CMK (cell line): ENCODE measurements at regions not wholly inside any gene's neighbourhood (a gene's known extent, or its start where the extent isn't known, plus 50 kb on each side); places are given as distances from the start of the nearest gene placed in this dataset.
"Not testable (repeated sequence)": the region's sequence is repeated elsewhere in the genome, so short reads cannot be mapped to it uniquely, and the experiment has no call there.

Experiments
- DNase-seq: peaks from one replicate; pipeline ENCODE4 v3.0.0-alpha.2; 2010; ENCODE audit warnings: low read depth

- no peak for DNase-seq
These were observed 1301.5 kb upstream of the ATXN8OS start for GRCh38 chr13:68806125-68806524.

- DNase-seq, result no peak
These were observed 1323.4 kb upstream of the ATXN8OS start for GRCh38 chr13:68784275-68784674.

- no peak for DNase-seq
These were observed 1348.0 kb upstream of the ATXN8OS start for GRCh38 chr13:68759617-68760016.

GRCh38 chr13:68749796-68750195 is 1357.8 kb upstream of the ATXN8OS start:
- DNase-seq, result no peak

- no peak for DNase-seq
These were observed 1359.6 kb upstream of the ATXN8OS start for GRCh38 chr13:68748038-68748437.

GRCh38 chr13:68745502-68745901 is 1362.1 kb upstream of the ATXN8OS start:
- no peak for DNase-seq

- no peak for DNase-seq
These were observed 1370.7 kb upstream of the ATXN8OS start for GRCh38 chr13:68736961-68737360.

- DNase-seq, result no peak
These were observed 1379.8 kb upstream of the ATXN8OS start for GRCh38 chr13:68727798-68728197.

GRCh38 chr13:68727165-68727564 is 1380.5 kb upstream of the ATXN8OS start:
- DNase-seq, result no peak

GRCh38 chr13:68719815-68720214 is 1387.8 kb upstream of the ATXN8OS start:
- DNase-seq, result peak; percentile 21

GRCh38 chr13:68715651-68716050 is 1392.0 kb upstream of the ATXN8OS start:
- no peak for DNase-seq

GRCh38 chr13:68714292-68714691 is 1393.3 kb upstream of the ATXN8OS start:
- DNase-seq, result no peak

GRCh38 chr13:68713394-68713793 is 1394.2 kb upstream of the ATXN8OS start:
- no peak for DNase-seq

GRCh38 chr13:68708336-68708908 is 1399.2 kb upstream of the ATXN8OS start:
- peak; percentile 7 for DNase-seq

GRCh38 chr13:68706044-68706443 is 1401.6 kb upstream of the ATXN8OS start:
- DNase-seq, result not testable (repeated sequence)

GRCh38 chr13:68697551-68697950 is 1410.1 kb upstream of the ATXN8OS start:
- peak; percentile 18 for DNase-seq

- no peak for DNase-seq
These were observed 1410.7 kb upstream of the ATXN8OS start for GRCh38 chr13:68696907-68697306.

- no peak for DNase-seq
These were observed 1415.6 kb upstream of the ATXN8OS start for GRCh38 chr13:68692049-68692448.

GRCh38 chr13:68690567-68690966 is 1417.1 kb upstream of the ATXN8OS start:
- DNase-seq, result no peak

- DNase-seq, result no peak
These were observed 1431.0 kb upstream of the ATXN8OS start for GRCh38 chr13:68676513-68677115.

GRCh38 chr13:68675209-68675608 is 1432.4 kb upstream of the ATXN8OS start:
- DNase-seq, result no peak

GRCh38 chr13:68667863-68668262 is 1437.7 kb upstream of the PCDH9 start:
- DNase-seq, result no peak

- no peak for DNase-seq
These were observed 1436.8 kb upstream of the PCDH9 start for GRCh38 chr13:68666774-68667397.

- no peak for DNase-seq
These were observed 1415.7 kb upstream of the PCDH9 start for GRCh38 chr13:68645814-68646213.
